Peyer's patch (tissue), 4 donors: ENCODE measurements at regions not wholly inside any gene's neighbourhood (a gene's known extent, or its start where the extent isn't known, plus 50 kb on each side); places are given as distances from the start of the nearest gene placed in this dataset.

Experiments
- CTCF ChIP-seq, 6 experiments: fragments of 450-650 bp in 4 of 6; fragments of 200-600 bp in 2 of 6; sonication (generic) in 1 of 6; IDR thresholded peaks; one replicate each; pipeline ENCODE4 v1.5.1; 2017 to 2019; ENCODE audit warnings: antibody characterized with exemption in 6 of 6, mild to moderate bottlenecking in 3 of 6, moderate library complexity in 1 of 6
- POLR2A ChIP-seq, 2 donors: fragments of 450-650 bp; IDR thresholded peaks; one replicate each; pipeline ENCODE4 v1.5.1; 2017; ENCODE audit warnings: antibody characterized with exemption in 2 of 2, mild to moderate bottlenecking in 2 of 2, moderate library complexity in 2 of 2

- no peak for TF ChIP-seq CTCF (IDR thresholded peaks at IDR 0.05)
- no peak for TF ChIP-seq POLR2A (IDR thresholded peaks at IDR 0.05)
Measured at GRCh38 chr2:226286916-226287315, 512.7 kb downstream of the IRS1 start.
